ENCODE measurements at regions not wholly inside any gene's neighbourhood (a gene's known extent, or its start where the extent isn't known, plus 50 kb on each side); places are given as distances from the start of the nearest gene placed in this dataset.

GRCh38 chr11:116686866-116687265 lies 85.9 kb downstream of the BUD13 start:
- TF ChIP-seq CTCF (IDR thresholded peaks at IDR 0.05) (no peak), ZFX (IDR thresholded peaks at IDR 0.05; ENCODE audit: borderline replicate concordance) (no peak)

Measured in 22Rv1 (cell line).